ENCODE measurements at regions not wholly inside any gene's neighbourhood (a gene's known extent, or its start where the extent isn't known, plus 50 kb on each side); places are given as distances from the start of the nearest gene placed in this dataset.

DNA sequence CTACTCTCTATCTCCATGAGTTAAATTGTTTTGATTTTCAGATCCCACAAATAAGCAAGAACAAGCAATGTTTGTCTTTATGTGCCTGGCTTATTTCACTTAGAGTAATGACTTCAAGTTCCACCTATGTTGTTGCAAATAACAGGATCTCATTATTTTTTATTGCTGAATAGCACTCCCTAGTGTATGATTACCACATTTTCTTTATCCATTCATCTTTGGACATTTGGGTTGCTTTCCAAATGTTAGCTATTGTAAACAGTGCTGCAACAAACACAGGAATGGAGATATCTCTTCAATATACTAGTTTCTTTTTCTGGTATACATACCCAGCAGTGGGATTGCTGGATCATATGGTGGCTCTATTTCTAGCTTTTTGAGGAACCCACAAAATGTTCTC lies 136.0 kb downstream of the SLITRK2 start:
- H2AFZ ChIP-seq (ENCODE audit: low read length), result no peak overlapping the region
- H3K4me2 ChIP-seq (ENCODE audit: low read depth, low read length), result no peak overlapping the region
- H4K20me1 ChIP-seq (ENCODE audit: insufficient read depth, low read length), result no peaks in the 10 kb centered on the region
- H3K79me2 ChIP-seq (ENCODE audit: insufficient read depth, low read length), result no peaks in the 10 kb centered on the region
- no peak overlapping the region for H3K9ac ChIP-seq (ENCODE audit: insufficient read depth, low read depth, low read length)
- POLR2A ChIA-PET, result no interaction called here
- no TSS peak for BruUV-seq (replicated peaks)
- H3K27ac ChIP-seq (ENCODE audit: extremely low read length, insufficient read depth, low read length), result no peak overlapping the region
- ATAC-seq, result no peak
- no peak for DNase-seq (ENCODE audit: low spot score)
- H3K36me3 ChIP-seq (replicated peaks in 1 of 2; ENCODE audit: control insufficient read depth in 1 of 2, insufficient read depth in 2 of 2, low read length in 2 of 2), result no peaks in the 10 kb centered on the region
- H3K4me3 ChIP-seq (replicated peaks in 1 of 3; ENCODE audit: insufficient read depth in 1 of 3, low read depth in 2 of 3, low read length in 3 of 3), result no peak overlapping the region
- no peaks in the 10 kb centered on the region for H3K27me3 ChIP-seq (ENCODE audit: control insufficient read depth in 1 of 2, insufficient read depth in 2 of 2, low read length in 2 of 2)
- H3K9me3 ChIP-seq (ENCODE audit: low read length), result peaks cover 65% of the 10 kb centered on the region
- H3K4me1 ChIP-seq (ENCODE audit: insufficient read depth, low read length), result no peaks in the 10 kb centered on the region
- CTCF ChIA-PET (ENCODE audit: low intra/inter-chr PET ratio, low total read pairs), result no interaction called here
- intact Hi-C loops (cut with micrococcal nuclease; ENCODE audit: unreplicated experiment), result no loop called here
- FAIRE-seq, result no peak
- in situ Hi-C loops (cut with HindIII; ENCODE audit: extremely low pct_ligation_motif_present, low pct_unique_long_range_greater_than_20kb), result no loop called here
- TF ChIP-seq IRF1 (CRISPR knock-in tag; IDR thresholded peaks at IDR 0.05; ENCODE audit: low read depth) (no peak), MATR3 (CRISPR knock-in tag; IDR thresholded peaks at IDR 0.05) (no peak), ZFP36L1 (CRISPR knock-in tag; IDR thresholded peaks at IDR 0.05) (no peak), RFX3 (CRISPR knock-in tag; IDR thresholded peaks at IDR 0.05) (no peak), ZMAT5 (CRISPR knock-in tag; IDR thresholded peaks at IDR 0.05; ENCODE audit: borderline replicate concordance, low read depth) (no peak), ATF7 (IDR thresholded peaks at IDR 0.05) (no peak), ATF7 (CRISPR knock-in tag; IDR thresholded peaks at IDR 0.05) (no peak), ZNF577 (CRISPR knock-in tag; IDR thresholded peaks at IDR 0.05; ENCODE audit: borderline replicate concordance, low read depth) (no peak), MED1 (CRISPR knock-in tag; IDR thresholded peaks at IDR 0.05) (no peak), ZNF691 (CRISPR knock-in tag; IDR thresholded peaks at IDR 0.05; ENCODE audit: borderline replicate concordance, low read depth) (no peak), ZBTB49 (CRISPR knock-in tag; IDR thresholded peaks at IDR 0.05; ENCODE audit: borderline replicate concordance) (no peak), ZC3H13 (CRISPR knock-in tag; IDR thresholded peaks at IDR 0.05) (no peak), LCORL (IDR thresholded peaks at IDR 0.05) (no peak), LCORL (CRISPR knock-in tag; IDR thresholded peaks at IDR 0.05) (no peak), KLF13 (CRISPR knock-in tag; IDR thresholded peaks at IDR 0.05) (no peak)
- TF ChIP-seq, protein P1, sequence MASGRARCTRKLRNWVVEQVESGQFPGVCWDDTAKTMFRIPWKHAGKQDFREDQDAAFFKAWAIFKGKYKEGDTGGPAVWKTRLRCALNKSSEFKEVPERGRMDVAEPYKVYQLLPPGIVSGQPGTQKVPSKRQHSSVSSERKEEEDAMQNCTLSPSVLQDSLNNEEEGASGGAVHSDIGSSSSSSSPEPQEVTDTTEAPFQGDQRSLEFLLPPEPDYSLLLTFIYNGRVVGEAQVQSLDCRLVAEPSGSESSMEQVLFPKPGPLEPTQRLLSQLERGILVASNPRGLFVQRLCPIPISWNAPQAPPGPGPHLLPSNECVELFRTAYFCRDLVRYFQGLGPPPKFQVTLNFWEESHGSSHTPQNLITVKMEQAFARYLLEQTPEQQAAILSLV (CRISPR knock-in tag; IDR thresholded peaks at IDR 0.05; ENCODE audit: borderline replicate concordance), result no peak
- TF ChIP-seq, protein P2, sequence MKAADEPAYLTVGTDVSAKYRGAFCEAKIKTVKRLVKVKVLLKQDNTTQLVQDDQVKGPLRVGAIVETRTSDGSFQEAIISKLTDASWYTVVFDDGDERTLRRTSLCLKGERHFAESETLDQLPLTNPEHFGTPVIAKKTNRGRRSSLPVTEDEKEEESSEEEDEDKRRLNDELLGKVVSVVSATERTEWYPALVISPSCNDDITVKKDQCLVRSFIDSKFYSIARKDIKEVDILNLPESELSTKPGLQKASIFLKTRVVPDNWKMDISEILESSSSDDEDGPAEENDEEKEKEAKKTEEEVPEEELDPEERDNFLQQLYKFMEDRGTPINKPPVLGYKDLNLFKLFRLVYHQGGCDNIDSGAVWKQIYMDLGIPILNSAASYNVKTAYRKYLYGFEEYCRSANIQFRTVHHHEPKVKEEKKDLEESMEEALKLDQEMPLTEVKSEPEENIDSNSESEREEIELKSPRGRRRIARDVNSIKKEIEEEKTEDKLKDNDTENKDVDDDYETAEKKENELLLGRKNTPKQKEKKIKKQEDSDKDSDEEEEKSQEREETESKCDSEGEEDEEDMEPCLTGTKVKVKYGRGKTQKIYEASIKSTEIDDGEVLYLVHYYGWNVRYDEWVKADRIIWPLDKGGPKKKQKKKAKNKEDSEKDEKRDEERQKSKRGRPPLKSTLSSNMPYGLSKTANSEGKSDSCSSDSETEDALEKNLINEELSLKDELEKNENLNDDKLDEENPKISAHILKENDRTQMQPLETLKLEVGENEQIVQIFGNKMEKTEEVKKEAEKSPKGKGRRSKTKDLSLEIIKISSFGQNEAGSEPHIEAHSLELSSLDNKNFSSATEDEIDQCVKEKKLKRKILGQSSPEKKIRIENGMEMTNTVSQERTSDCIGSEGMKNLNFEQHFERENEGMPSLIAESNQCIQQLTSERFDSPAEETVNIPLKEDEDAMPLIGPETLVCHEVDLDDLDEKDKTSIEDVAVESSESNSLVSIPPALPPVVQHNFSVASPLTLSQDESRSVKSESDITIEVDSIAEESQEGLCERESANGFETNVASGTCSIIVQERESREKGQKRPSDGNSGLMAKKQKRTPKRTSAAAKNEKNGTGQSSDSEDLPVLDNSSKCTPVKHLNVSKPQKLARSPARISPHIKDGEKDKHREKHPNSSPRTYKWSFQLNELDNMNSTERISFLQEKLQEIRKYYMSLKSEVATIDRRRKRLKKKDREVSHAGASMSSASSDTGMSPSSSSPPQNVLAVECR (CRISPR knock-in tag; IDR thresholded peaks at IDR 0.05; ENCODE audit: borderline replicate concordance), result no peak
